Posterior vena cava (tissue), 2 donors: ENCODE measurements at regions not wholly inside any gene's neighbourhood (a gene's known extent, or its start where the extent isn't known, plus 50 kb on each side); places are given as distances from the start of the nearest gene placed in this dataset.

Experiments
- DNase-seq: peaks from one replicate; pipeline ENCODE4 v3.0.0-alpha.2; 2020; ENCODE audit warnings: low spot score
- intact Hi-C, 2 donors: fragments of 100-400 bp; cut with DNase I; formaldehyde crosslinking; loops; one replicate each; pipeline versions ENCODE4 v1.14.1 to v1.14.2; 2022 to 2023
- donor health status: DM: yes; HTN: yes; CAD: no.
- donor health status: DM: yes; HTN: yes; CAD: no.

DNA sequence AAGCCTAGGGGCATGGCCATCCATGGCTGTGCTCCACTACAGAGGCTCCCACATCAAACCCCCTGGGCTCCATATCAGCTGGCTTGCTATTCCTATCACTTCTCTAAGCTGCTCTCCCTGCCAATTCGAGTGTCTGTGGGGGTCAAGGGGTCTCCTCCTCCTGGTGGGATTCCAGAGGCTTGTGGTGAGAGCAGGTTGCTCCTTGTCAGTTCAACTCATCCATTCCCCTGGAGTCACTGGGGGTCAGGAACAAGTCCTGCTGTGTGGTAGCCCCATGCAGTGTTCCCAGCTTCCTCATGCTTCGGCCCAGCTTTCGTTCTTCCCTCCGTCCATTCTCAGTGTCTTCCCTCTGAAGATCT, 86.6 kb upstream of the UNC5B start:
- intact Hi-C loops, result no loop called here
- no peak for DNase-seq

DNA sequence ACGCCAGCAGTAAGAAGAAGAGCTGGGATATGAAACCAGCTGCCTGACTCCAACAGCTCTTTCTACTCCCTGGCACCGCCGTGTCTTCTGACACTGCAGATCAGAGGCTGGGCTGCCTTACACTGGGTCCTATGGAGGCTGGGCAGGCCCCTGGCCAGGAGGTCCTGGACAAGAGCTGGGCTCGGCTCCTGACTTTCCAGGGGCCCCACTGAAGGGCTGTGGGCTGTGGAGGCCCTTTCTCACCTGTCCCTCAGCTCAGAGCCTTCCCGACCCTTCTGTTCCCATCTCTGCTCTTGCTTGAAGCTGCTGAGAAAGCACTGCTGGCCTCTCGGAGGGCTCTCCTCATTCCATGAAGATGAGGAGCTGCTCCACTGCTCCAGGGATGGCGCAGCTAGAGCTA, 85.9 kb upstream of the UNC5B start:
- intact Hi-C loops, result no loop called here

DNA sequence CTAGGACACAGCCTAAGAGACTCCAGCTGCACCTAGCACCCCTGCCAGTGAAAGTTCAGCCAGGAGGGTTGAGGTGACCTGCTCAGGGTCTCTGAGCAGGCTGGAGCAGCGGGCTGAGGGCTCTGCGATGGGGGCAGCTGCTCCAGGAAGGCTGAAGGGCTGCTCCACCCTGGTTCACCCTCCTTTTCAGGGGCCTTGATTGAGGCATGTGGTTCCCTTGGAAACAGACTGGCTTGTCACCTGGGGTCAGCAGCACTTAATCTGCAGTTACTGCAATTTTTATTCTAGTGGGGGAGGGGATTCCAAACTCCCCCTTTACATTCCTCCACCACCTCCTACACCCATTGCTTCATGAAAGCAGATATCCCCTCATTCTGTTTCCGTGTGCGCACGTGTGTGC, 85.3 kb upstream of the UNC5B start:
- intact Hi-C loops, result no loop called here
- no peak for DNase-seq

More for the DNA sequence above, 85.9 kb upstream of the UNC5B start:
- no peak for DNase-seq

DNA sequence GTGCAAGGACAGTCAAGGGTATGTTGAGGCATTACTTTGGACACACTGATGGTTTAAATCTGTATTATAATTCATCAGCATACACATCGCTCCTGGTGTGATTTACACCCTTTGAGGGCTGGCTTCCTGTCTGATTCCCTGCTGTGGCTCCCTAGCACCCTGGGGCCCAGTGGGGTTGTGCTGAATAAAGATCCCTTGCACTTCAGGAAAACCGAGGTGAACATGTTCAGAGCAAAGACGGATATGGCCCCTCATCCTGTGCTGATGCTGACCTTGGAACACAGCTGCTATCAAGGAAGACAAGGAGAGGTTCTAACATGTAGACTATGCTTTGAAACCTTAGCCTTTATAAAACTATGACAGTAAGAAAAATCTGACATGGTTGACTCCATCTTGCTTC, 84.6 kb upstream of the UNC5B start:
- no peak for DNase-seq
- intact Hi-C loops, result no loop called here

DNA sequence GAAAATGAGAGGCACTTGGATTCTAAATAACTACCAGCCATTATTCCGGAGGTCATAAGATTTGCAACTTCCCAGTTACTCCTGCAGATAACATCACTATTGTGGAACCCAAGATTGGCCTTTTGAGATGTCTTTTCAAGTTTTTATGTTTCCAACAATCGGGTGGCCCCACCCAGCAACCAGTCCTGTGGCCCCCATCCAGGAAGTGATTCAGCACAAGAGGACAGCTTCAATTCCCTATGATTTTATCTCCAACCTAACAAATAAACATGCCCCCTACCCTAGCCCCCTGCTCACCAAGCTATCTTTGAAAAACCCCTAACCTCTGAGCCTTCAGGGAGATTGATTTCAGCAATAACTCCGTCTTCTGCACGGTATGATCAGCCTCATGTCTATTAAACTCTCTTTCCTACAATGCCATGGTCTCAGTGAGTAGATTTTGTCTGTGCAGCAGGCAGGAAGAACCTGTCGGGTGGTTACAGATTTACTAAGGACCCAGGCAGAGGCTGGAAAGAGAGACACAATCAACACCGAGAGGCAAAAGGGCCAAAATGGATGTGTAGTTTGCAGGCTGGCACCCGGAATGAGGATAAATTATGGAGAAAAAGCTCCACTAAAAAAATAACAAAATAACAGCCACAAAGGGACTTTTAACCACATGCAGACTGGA, 83.9 kb upstream of the UNC5B start:
- intact Hi-C loops, result no loop called here
- peak; percentile 89 for DNase-seq

DNA sequence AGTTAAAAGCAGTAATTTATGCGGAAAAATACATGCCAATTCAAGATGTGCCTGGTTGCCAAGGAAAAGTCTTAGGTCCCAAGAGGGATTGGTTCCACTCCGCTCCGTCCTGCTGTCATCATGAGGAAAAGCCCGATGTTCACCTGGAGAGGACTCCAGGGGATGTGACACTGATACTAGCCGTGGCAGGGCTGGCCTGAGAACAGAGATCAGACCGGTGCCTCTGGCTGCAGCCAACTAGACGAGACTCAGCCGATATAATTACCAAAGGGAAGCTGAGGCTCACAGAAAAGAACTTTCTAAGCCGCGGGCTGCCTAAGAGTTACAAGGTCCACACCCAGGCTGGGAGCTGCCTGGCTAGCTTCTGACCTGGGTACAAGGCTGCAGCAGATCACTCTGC, 81.3 kb upstream of the UNC5B start:
- DNase-seq, result no peak
- intact Hi-C loops, result no loop called here

DNA sequence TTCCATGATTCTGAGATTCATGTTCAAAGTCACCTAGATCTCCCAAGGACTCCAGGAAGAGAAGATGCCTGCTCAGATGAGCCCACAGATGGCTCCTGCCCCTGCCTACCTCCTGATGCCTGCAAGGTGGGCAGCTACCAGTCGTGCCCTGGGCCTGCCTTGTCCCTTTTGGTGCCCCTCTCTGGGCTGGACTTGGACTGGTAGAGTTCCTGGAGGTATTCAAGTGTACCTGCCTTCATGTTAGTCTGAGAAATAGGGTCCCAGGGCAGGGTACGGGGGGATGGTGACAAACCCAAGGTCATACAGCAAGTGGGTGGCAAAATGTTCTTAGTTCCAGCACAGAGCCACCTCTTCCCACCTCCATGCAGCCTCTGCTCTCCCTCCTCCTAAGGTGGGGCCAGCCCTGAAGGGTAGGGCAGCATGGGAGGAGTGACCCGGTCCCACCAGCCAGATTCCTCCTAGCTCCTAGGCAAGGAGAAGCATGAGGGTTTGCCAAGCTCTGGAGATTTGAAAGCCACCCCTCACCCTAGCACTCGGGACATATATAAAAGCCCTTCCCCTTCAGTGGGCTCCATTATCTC, 80.8 kb upstream of the UNC5B start:
- intact Hi-C loops, result no loop called here
- DNase-seq, result no peak

DNA sequence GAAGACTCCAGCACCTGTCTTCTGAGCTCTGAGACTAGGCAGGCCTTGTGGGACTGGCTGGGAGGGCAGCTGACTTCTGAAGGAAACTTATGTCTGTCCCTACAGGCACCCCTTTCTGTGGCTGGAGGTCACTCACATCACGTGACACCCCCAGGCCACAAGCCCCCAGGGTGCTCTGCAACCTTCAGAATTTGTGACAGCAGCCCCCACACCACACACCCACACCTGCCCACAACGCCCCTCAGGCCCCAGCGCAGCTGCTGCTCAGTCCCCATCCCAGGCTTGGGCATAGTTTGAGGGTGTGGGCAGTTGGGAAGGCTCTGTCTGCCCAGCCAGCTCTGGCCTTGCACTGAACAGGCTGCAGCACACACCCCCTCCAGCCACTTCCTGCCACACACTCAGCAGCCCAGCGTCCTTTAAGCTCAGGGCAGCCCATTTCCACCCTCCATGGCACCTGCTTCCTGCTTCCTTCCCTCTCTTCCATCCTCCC, 80.0 kb upstream of the UNC5B start:
- intact Hi-C loops, result no loop called here
- no peak for DNase-seq

DNA sequence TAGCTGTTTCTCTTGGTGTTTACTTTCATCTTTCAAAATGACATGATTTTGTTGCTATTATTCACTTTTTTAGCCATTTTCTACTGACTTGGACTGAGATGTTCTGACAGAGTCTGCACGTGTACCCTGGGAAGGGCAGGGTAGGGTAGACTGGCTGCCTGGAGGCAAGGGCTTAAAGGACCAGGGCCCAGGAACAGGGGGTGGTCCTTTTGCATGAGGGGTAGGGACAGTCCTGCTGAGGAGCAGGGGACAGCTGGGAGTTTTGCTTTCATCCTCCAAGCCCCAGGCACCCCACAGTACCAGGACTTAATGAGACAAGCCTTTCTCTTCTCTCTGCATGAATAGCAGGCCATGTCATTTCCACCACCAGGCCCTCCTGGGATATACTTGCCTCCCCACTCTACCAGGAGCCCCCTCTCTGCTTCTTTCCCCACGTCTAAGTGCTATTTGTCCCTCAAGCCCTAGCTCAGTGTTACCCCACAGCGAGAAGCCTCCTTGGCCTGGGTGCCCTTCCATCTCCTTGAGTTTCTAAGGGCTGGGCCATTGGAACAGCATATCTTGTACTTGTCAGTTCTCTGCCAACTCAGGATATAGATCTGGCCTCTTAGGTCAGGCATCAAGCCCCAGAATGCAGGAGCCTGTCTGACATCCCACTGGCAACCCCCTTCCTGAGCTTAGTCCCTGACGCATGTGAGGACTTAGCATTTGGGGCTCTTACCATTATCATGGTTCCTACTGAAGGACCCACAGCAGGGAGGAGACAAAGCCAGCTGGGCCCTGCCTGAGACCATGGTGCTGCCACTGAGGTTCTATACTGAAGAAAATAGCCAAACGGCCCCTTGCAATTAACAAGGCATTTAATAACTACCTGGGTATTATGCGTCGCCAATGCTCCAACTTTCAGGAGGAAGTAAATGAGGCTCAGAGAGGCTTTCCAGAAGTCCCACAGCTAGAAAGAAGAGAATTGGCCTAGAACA, 78.4 kb upstream of the UNC5B start:
- intact Hi-C loops, result no loop called here
- no peak for DNase-seq

DNA sequence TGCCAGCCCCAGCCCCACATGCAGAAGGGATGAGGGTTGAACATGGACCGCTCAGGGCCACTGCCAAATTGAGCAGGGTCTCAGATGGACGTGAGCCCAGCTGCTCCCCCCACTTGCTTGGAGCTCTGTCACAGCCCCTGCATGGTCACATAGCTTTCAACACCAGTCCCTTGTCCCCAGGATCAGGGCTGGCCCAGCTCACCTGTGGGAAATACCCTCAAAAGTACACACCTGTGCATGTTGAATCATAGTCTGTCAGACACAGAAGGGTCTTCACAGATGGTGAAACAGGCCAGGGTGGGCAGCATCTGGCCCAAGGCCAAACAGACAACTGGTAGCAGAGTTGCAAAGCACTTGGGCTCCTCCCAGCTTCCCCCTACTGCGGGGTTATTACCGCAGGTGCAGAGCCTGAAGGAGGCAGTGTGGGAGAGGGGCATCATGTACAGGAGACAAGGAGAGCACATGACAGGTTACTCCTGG, 77.6 kb upstream of the UNC5B start:
- no peak for DNase-seq
- intact Hi-C loops, result no loop called here

DNA sequence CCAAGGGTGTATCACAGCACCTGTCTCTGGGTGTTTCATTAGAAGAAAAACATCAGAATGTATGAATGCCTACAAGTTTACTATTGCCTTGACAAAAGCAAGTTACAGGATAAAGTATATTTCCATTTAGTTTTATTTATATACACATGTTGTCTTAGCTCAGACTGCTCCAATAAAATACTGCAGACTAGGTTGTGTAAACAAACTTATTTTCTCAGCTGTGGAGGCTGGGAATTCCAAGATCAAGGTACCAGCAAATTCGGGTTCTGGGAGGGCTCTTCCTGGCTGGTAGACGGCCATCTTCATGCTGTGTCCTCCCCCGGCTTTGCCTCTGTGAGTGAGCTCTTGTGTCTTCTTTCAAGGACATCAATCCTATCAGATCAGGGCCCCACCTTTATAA, 77.1 kb upstream of the UNC5B start:
- no peak for DNase-seq
- intact Hi-C loops, result no loop called here

DNA sequence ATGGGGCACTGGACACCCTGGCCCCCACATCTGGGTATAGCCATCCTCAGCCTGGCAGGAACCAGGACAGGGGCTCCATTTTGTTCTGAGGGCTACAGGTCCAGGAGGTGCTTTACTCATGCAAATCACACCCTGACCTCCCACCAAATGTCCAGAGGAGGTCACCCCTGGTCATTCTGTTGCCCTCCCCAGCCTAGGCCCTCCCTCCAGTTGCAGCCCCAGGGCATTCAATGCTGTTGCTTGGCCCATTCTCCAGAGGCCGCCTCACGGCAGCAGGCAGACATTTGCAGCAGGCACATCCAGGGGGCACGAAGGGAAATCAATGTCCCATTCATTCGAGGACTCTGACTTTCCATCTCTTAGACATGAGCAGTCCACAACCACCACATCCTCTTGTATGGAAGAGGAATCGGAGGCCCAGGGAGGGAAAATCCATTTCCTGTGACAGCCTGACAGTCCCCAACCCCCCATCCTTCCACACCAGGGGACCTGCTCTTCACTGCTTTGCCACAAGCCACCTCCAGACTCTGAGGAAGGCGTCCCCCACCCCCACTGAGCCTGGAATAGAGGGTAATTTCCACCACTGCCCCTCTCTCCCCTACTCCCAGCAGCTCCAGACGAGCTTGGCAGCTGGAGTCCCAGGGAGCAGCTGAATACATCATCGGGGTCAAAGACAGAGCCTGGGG, 76.2 kb upstream of the UNC5B start:
- intact Hi-C loops, result no loop called here
- no peak for DNase-seq

DNA sequence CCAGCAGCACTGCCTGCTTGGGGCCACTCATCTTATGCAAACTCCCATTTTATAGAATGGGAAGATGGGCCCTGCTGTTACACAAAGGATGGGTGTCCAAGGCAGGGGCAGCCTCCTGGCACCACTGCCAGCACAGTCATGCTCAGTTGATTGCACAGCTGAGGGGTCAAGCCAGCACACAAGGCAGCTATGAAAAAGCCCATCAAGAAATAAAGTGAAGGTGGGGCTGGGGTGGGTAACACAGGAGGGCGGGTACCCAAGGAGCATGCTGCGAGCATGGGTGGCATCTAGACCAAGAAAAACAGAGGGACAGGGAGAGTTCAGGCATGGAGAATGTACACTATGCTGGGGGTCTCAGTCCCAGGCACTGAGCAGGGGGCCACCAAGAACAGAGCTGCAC, 74.7 kb upstream of the UNC5B start:
- DNase-seq, result no peak
- intact Hi-C loops, result no loop called here

DNA sequence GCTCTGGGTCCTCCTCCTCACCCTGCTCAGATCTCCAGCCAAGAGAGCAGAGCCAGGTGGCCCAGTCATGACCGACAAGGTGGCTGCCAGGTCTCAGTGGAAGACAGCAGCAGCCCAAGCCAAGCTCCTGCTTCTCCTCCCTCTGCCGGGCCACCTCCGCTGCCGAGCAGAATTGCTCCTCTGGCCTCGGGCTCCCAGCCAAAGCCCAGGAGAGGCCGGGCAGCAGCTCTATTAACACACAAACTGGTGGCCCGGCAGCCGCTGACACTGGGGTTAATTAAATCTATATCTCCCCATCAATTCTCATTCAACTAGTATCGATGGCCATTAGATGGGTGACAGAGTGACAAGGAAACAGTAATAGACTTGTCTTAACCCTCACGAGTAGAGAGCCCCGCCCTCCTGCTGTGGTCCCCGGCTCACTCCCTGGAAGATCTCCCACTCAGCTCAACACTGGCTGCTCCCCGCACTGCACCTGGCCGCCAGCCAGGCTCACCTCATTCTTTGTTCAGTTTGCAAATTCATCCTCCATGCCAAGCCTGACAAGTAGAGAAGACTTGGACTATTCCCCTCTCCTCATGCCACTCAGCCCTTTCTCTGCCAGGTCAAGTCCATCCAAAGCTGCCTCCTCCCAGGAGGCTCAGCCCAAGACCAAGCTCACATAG, 74.1 kb upstream of the UNC5B start:
- DNase-seq, result no peak
- intact Hi-C loops, result no loop called here

DNA sequence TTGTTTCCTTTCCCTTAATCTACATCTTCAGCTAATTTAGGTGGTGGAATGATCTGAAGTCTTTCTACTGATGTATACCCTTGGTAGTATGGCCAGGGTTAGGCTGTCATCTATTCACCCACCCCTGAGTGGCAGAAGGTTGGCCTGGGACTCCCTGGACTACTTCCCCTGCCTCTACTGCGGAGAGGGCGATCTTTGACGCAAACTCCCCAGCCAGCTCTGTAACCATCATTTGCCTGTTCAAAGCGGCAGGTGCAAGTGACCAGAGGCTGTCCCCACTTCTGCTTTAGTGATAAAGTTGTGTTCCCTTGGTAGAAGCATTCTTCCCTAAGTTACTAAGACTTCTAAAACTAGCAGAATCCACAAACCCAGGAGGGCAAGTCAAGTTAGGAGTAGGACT, 70.8 kb upstream of the UNC5B start:
- intact Hi-C loops, result no loop called here
- no peak for DNase-seq

DNA sequence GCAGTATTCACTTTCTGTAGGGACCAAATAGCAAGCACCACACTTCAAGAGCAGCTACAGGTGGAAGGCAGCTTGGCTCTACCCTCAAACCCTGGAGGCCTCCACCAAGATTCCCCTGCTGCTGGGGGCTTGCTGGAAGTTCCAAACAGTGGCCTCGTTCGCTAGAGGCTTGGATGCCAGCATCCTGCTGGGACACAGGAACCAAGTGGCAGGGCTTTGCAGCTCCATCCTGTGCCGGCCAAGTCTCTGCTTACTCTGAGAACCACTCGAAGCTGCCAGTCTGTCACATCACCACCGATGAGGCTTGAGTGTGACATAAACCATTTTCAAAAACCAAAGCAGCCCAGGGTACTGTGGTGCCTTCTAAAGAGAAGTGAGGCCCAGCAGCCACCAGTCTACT, 69.2 kb upstream of the UNC5B start:
- intact Hi-C loops, result no loop called here
- DNase-seq, result no peak

DNA sequence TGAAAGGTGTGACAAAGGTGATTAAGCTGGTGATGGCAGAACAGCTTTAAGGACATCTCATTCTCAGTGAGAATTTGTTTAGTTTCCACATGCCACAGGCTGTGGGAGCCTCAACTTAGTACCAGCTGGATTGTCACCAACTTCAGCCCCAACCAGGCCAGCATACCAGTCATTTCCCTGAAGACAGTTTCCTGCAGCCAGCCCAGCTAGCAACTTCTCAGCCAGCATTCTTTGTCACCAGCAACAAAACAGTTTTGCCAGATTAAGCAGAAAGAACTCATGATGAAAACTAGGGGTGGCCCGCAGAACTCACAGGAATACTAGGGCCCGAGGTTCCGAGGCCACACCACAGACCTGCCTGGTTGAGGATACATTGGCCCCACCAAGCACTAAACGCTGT, 68.8 kb upstream of the UNC5B start:
- intact Hi-C loops, result no loop called here
- no peak for DNase-seq

DNA sequence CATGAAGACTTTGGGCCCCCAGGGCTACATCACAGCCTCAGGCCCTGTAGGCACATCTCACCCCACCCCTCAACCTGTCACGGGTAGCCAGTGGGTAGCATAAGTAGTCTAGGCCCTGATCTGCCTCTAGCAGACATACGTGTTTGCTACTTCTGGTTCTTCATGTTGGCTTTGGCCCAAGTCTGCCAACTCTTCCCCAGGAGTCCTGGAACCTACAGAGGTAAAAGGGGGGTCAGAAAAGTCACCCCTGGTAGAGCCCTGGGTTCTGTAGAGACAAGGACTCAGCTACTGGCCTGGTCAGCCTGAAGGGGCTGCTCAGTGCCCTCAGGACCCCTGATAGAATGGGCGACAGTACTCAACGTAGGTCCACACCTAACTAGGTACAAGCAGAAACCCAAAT, 67.5 kb upstream of the UNC5B start:
- intact Hi-C loops, result no loop called here

DNA sequence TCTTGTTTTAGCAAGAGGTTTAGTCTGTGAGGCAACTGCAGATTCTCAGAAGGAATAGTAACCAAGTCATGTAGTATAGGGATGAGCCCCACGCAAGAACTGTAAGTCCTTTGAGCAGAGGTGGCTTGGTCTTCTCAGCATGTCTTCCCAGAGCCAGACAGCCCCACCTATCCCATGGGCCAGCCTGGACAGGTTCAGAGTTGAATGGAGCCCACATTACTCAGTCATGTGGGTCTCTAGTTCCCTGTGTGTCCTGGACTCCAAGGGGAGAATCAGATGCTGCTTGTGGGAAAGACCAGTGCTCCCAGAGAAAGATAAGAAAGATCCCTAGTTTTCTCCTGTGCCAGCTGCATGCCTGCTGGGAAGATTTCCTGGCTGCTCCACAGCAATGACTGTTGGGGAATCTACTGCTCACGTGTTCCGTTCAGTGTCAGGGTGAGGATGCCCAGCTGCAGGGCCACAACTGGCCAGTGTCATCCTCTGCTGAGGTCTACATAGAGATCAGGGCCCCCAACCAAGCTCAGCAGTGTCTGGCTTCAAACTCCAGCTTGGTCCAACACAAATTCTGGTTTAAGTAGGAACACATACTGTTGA, 66.9 kb upstream of the UNC5B start:
- DNase-seq, result no peak
- intact Hi-C loops, result no loop called here

More for the DNA sequence above, 67.5 kb upstream of the UNC5B start:
- DNase-seq, result no peak
